DND-41 (cell line): ENCODE measurements at regions not wholly inside any gene's neighbourhood (a gene's known extent, or its start where the extent isn't known, plus 50 kb on each side); places are given as distances from the start of the nearest gene placed in this dataset.

Experiments
- EZH2 ChIP-seq: IDR thresholded peaks from 3 replicates; pipeline ENCODE4 v1.6.1; 2012; ENCODE audit warnings: borderline replicate concordance, low read depth, mild to moderate bottlenecking, moderate library complexity, low read length, inconsistent platforms; ENCODE audit not compliant: severe bottlenecking
- TF ChIP-seq, protein P1 (sequence below): IDR thresholded peaks from 2 replicates; pipeline ENCODE4 v1.5.1; 2012; ENCODE audit warnings: borderline replicate concordance, low read length, moderate library complexity, mild to moderate bottlenecking; ENCODE audit not compliant: poor library complexity, severe bottlenecking; ENCODE audit errors: extremely low read depth

DNA sequence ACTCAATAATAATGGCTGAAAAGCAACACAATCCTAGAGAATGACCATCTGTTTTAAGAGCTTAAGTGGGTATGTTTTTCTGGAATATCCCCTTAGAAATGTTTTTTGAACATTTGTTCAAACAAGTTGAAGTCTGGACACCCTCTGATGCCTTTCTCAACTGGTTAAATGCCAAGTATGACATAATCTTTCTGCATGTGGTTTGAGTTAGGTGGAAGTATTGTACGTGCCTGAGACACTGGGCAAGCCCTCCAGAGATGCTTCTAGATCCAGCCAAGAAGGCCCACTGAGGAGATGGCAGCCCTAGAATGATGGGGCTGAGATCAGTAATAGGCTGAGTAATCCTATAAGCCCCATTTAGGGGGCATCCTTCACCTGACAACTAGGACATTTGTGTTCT lies 493.1 kb downstream of the MAGEE1 start:
- TF ChIP-seq, protein P1, sequence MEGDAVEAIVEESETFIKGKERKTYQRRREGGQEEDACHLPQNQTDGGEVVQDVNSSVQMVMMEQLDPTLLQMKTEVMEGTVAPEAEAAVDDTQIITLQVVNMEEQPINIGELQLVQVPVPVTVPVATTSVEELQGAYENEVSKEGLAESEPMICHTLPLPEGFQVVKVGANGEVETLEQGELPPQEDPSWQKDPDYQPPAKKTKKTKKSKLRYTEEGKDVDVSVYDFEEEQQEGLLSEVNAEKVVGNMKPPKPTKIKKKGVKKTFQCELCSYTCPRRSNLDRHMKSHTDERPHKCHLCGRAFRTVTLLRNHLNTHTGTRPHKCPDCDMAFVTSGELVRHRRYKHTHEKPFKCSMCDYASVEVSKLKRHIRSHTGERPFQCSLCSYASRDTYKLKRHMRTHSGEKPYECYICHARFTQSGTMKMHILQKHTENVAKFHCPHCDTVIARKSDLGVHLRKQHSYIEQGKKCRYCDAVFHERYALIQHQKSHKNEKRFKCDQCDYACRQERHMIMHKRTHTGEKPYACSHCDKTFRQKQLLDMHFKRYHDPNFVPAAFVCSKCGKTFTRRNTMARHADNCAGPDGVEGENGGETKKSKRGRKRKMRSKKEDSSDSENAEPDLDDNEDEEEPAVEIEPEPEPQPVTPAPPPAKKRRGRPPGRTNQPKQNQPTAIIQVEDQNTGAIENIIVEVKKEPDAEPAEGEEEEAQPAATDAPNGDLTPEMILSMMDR, result no peak
- no peak for TF ChIP-seq EZH2
